ENCODE measurements at regions not wholly inside any gene's neighbourhood (a gene's known extent, or its start where the extent isn't known, plus 50 kb on each side); places are given as distances from the start of the nearest gene placed in this dataset.
A peak's percentile ranks its signal among the peaks of the same experiment; 100 is the strongest.
"Not testable (repeated sequence)": the region's sequence is repeated elsewhere in the genome, so short reads cannot be mapped to it uniquely, and the experiment has no call there.

- DNase-seq; ATAC-seq; intact Hi-C loops (cut with micrococcal nuclease): not testable (repeated sequence)
Observed at GRCh38 chr2:234351866-234352265, 145.0 kb downstream of the ARL4C start.

DNA sequence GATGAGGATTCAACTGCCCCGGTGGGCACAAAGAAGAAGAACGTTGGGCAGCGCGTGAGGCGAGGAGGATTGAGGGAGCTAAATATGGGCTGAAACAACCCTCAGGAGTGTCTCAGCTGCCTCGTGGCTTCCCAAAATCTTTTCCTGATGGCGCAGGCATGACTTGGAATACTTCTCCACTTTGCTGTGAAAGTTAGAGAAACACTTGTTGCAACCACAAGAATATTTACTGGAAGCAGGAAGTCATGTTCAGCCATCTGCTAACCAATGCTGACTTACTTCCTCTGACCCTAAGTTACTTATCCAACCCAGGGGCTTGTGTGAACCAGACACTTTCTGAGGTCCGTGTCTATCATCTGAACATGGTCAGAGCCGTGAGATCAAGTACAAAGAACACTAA lies 148.8 kb downstream of the ARL4C start:
- no peak for DNase-seq
- ATAC-seq: no peak
- intact Hi-C loops (cut with micrococcal nuclease): no loop called here

DNA sequence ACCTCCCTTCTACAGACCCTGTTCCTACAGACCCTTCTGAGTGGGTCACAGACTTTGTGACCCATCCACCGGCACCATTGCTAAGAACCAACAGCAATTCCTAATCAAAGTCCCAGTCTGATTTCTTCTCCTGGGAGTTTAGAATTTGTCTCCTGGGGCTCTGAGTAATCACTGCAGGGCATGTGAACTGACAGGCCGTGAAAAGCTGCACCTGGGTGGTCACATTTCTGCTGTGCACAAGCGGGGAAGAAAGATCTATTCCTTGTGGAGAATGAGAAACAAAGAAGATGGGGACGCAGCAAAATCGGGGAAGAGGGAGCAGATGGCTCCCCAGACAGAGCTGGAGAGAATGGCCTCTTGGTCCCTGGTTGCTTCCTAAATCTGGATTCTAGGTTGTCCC lies 151.0 kb downstream of the ARL4C start:
- intact Hi-C loops (cut with micrococcal nuclease): no loop called here
- no peak for DNase-seq
- no peak for ATAC-seq

DNA sequence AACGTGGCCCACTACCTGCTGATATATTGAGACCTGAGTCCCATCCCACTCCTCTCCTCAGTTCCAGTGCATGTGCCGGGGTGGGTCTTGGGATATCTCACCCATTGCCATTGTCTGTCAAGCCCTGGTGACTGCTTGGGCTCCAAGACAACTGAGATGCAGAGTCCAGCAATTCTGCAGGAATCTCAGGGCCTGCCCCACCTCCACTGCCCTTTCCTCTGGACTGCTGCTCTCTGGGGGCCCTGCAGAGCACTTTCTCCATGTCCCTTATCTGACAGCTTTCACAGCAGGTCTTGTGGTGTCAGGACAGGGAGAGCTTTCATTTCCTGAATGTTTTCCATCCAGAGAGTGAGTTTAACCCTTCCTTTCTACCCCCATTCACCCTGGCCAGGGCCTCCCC lies 152.9 kb downstream of the ARL4C start:
- intact Hi-C loops (cut with micrococcal nuclease): no loop called here
- ATAC-seq (no peak), DNase-seq (no peak)

GRCh38 chr2:234343372-234343771 lies 153.5 kb downstream of the ARL4C start:
- DNase-seq (no peak), ATAC-seq (peak; percentile 81)
- intact Hi-C loops (cut with micrococcal nuclease): no loop called here

DNA sequence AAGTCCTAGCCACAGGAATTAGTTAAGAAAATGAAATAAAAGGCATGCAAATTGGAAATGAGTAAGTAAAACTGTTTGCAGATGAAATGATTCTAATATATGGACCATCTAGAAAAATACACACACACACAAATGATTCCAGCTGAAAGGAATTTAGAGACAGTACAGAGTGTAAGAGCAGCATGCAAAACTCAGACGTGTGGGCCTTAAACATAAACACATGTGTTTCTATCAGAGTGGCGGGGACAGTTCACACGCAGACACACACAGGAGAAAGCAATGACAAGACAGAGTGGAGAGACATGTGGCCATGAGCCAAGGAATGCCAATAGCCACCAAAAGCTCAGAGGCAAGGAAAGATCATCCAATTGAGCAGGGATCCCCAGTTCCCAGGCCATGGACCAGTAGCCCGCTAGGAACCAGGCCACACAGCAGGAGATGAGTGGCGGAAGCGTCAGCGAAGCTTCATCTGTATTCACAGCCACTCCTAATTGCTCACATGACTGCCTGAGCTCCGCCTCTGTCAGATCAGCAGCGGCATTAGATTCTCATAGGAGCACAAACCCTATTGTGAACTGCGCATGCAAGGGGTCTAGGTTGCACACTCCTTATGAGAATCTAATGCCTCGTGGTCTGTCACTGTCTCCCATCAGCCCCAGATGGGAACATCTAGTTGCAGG lies 155.4 kb downstream of the ARL4C start:
- no peak for DNase-seq
- no peak for ATAC-seq
- intact Hi-C loops (cut with micrococcal nuclease): no loop called here

- intact Hi-C loops (cut with micrococcal nuclease): no loop called here
- DNase-seq: no peak
- no peak for ATAC-seq
Observed at GRCh38 chr2:234339501-234339900, 157.4 kb downstream of the ARL4C start.

DNA sequence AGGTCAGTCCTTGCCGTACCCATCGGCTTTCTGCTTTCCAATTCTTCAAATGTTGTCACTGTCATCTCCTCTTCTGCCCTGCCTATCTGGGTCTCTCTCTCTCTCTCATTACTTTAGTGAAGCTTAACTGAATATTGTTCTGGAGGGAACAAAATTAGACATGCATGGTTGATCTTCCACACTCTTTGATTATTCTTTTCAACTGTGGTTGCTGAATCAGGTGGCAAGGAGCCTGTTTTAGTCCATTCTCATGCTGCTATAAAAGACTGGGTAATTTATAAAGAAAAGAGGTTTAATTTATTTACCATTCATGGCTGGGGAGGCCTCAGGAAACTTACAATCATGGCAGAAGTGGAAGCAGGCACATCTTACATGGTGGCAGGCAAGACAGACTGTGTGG lies 157.9 kb downstream of the ARL4C start:
- no peak for ATAC-seq
- DNase-seq: no peak
- intact Hi-C loops (cut with micrococcal nuclease): no loop called here

- DNase-seq (peak; percentile 68), ATAC-seq (peak; percentile 92)
- intact Hi-C loops (cut with micrococcal nuclease): no loop called here
Observed at GRCh38 chr2:234335661-234336228, 161.1 kb downstream of the ARL4C start.

- ATAC-seq (no peak), DNase-seq (no peak)
- intact Hi-C loops (cut with micrococcal nuclease): no loop called here
Observed at GRCh38 chr2:234334756-234335155, 162.1 kb downstream of the ARL4C start.

GRCh38 chr2:234334151-234334550 lies 162.7 kb downstream of the ARL4C start:
- DNase-seq: no peak
- intact Hi-C loops (cut with micrococcal nuclease): no loop called here

DNA sequence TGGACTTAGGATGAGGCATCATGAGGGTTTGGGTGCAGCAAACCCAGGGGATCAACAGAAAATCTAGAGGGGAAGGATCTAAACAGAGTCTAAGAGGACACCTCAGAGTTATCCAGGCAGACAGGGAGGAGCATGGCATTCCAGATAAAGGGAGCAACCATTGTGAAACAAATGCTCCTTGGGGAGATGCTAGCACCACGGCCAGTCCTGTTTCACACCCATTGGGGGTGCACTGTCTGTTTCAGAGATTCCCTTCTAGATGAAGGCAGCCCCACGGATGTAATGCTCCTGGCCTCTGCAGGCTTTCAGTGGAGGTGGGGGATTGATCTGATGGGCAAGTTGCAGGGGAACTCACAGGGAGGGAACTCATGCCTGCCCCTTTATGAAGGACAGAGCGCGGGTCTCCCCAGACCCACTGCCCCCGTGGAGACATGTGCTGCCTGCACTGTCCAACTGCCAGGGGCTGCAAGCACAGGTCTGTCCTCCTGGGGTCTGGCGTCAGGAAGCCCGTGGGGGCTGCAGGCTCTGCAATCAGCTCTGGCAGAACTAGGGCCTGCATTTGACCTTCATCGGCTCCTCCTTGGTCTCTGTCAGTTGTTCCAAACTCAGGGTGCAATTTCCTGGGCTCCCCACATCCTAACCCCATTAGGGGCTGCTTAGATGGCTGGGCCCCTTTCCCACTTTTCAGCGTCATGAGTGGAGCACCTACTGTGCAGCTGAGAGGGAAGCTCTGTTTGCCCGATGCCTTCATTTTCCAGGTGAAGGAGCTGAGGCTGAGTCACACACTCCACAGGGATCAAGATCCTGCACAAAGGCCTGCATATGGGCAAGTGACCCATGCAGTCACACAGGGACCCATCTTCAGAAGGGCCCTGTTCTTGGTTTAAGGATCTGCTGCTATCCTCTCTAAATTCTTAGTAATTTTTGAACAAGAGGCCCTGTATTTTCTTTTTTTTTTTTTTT lies 163.4 kb downstream of the ARL4C start:
- intact Hi-C loops (cut with micrococcal nuclease): no loop called here
- ATAC-seq (no peak), DNase-seq (no peak)

More at GRCh38 chr2:234334151-234334550, 162.7 kb downstream of the ARL4C start:
- ATAC-seq: no peak

DNA sequence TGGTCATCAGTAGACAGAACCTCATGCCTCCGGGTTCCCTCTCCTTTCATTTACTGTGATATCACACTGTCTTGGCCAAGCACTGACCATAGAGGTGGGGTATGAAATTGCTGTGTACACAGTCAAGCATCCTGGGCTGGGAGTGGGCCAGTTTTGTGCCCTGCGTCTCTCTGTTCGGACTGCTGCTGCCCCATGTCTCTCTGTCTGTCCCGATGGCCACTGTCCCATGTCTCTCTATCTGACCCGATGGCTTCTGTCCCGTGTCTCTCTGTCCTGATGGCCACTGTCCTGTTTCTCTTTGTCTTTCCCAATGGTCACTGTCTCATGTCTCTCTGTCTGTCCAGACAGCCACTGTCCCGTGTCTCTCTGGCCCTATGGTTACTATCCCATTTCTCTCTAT lies 164.9 kb downstream of the ARL4C start:
- ATAC-seq: no peak

DNA sequence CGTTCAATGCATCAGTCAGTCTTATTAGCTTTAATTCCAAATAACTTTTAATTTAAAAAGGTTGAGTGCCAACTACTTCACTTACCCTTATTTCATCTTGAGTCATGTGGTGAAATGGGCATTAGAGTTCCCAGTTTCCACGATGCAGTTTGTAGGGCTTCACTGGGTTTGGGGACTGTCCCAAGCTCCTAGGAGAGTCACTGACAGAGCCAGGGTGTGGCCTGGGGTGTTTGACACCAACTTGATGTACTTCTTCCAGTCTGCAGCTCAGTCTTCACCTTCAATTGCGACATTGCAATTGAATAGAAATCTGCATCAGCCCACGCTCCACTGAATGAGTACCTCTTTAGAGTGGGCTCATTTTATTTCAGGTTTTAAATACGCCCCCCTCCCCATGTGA lies 165.3 kb downstream of the ARL4C start:
- intact Hi-C loops (cut with micrococcal nuclease): no loop called here
- no peak for DNase-seq
- ATAC-seq: no peak

More for the DNA sequence above, 164.9 kb downstream of the ARL4C start:
- no peak for DNase-seq
- intact Hi-C loops (cut with micrococcal nuclease): no loop called here

- ATAC-seq (no peak), DNase-seq (no peak)
- intact Hi-C loops (cut with micrococcal nuclease): no loop called here
Observed at GRCh38 chr2:234330902-234331301, 166.0 kb downstream of the ARL4C start.

GRCh38 chr2:234329202-234329960 lies 167.5 kb downstream of the ARL4C start:
- DNase-seq: no peak
- intact Hi-C loops (cut with micrococcal nuclease): no loop called here
- ATAC-seq: no peak

DNA sequence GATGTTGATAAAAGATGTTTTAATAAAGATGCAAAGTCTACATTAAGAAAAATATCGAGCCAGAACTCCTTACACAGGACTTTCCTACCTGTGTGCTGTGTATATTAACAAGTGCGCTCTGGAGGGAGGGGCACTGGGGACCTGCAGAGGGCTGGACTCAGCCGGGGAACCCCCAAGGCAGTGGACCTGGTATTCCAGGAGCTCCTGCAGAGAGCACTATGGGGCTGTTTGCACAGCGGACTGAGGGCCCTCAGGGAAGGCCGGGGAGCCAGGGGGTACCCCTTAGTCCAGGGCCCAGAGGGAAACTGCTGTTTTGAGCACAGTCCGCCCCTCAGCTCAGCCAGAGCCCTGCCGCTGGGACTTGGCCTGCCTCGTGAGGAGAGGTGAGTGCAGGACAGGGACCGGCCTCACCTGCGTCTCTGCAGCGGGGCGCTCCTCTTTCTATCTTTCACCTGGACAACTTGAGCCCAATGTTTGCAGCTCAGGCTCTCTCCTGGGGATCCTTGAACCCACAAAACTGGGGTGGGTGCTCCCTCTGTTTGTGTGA lies 168.4 kb downstream of the ARL4C start:
- DNase-seq: no peak
- no peak for ATAC-seq
- intact Hi-C loops (cut with micrococcal nuclease): no loop called here

GRCh38 chr2:234326694-234327093 lies 170.2 kb downstream of the ARL4C start:
- intact Hi-C loops (cut with micrococcal nuclease): no loop called here
- ATAC-seq (no peak), DNase-seq (no peak)

DNA sequence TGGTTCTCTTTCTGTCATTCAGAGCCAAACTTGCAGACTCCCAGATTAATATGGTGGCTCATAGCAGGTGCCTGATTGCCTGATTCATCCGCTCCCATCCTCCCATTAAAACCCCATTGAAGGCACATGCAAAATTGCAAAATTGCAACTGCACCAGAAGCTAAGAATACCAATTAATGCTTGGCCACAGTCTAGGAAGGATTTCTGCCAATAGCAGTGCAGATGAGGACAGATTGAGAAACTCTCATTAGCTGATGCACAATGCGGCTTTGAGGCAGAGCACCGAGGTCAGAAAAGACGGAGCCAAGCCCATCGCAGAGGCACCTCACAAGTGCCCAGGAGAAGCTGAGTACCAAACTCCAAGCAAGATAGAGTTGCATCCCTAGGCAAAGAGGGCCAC lies 172.8 kb downstream of the ARL4C start:
- intact Hi-C loops (cut with micrococcal nuclease): no loop called here
- DNase-seq: no peak
- no peak for ATAC-seq

Measured in left ventricle myocardium superior (tissue), 1 donor.